NAMALWA (cell line): ENCODE measurements at regions not wholly inside any gene's neighbourhood (a gene's known extent, or its start where the extent isn't known, plus 50 kb on each side); places are given as distances from the start of the nearest gene placed in this dataset.
"Not testable (repeated sequence)": the region's sequence is repeated elsewhere in the genome, so short reads cannot be mapped to it uniquely, and the experiment has no call there.

Experiments used
- DNase-seq: peaks from one replicate; pipeline ENCODE4 v3.0.0-alpha.2; 2015; ENCODE audit warnings: low spot score

GRCh38 chr7:114279901-114280300 is 134.7 kb upstream of the FOXP2 start:
- DNase-seq = no peak

- DNase-seq = no peak
Observed at GRCh38 chr7:114273218-114273617, 141.4 kb upstream of the FOXP2 start.

- DNase-seq = no peak
Observed at GRCh38 chr7:114269714-114270113, 144.9 kb upstream of the FOXP2 start.

GRCh38 chr7:114267550-114267949 is 147.1 kb upstream of the FOXP2 start:
- DNase-seq = not testable (repeated sequence)

GRCh38 chr7:114264023-114264422 is 150.6 kb upstream of the FOXP2 start:
- no peak for DNase-seq

- DNase-seq = no peak
Observed at GRCh38 chr7:114263219-114263618, 151.4 kb upstream of the FOXP2 start.

- no peak for DNase-seq
Observed at GRCh38 chr7:114255404-114255841, 159.2 kb upstream of the FOXP2 start.

GRCh38 chr7:114243646-114244045 is 171.0 kb upstream of the FOXP2 start:
- no peak for DNase-seq

GRCh38 chr7:114242992-114243507 is 171.6 kb upstream of the FOXP2 start:
- no peak for DNase-seq

GRCh38 chr7:114229246-114229645 is 185.4 kb upstream of the FOXP2 start:
- no peak for DNase-seq

- no peak for DNase-seq
Observed at GRCh38 chr7:114225784-114226183, 188.8 kb upstream of the FOXP2 start.

GRCh38 chr7:114218283-114218682 is 196.3 kb upstream of the FOXP2 start:
- no peak for DNase-seq

GRCh38 chr7:114217026-114217806 is 197.4 kb upstream of the FOXP2 start:
- DNase-seq = peak; percentile 21

GRCh38 chr7:114214466-114214865 is 200.1 kb upstream of the FOXP2 start:
- DNase-seq = no peak

- DNase-seq = no peak
Observed at GRCh38 chr7:114212721-114213429, 201.7 kb upstream of the FOXP2 start.

GRCh38 chr7:114209968-114210367 is 204.6 kb upstream of the FOXP2 start:
- peak; percentile 22 for DNase-seq

- no peak for DNase-seq
Observed at GRCh38 chr7:114206688-114207087, 207.9 kb upstream of the FOXP2 start.

GRCh38 chr7:114196517-114196916 is 218.1 kb upstream of the FOXP2 start:
- DNase-seq = no peak

GRCh38 chr7:114190387-114190786 is 224.2 kb upstream of the FOXP2 start:
- no peak for DNase-seq

- DNase-seq = no peak
Observed at GRCh38 chr7:114183311-114184088, 231.1 kb upstream of the FOXP2 start.

GRCh38 chr7:114182837-114183236 is 231.8 kb upstream of the FOXP2 start:
- no peak for DNase-seq

GRCh38 chr7:114181280-114181679 is 233.3 kb upstream of the FOXP2 start:
- no peak for DNase-seq
